ENCODE measurements at regions not wholly inside any gene's neighbourhood (a gene's known extent, or its start where the extent isn't known, plus 50 kb on each side); places are given as distances from the start of the nearest gene placed in this dataset.
A peak's percentile ranks its signal among the peaks of the same experiment; 100 is the strongest.
"Not testable (repeated sequence)": the region's sequence is repeated elsewhere in the genome, so short reads cannot be mapped to it uniquely, and the experiment has no call there.

GRCh38 chr7:3094701-3095445 lies 51.2 kb upstream of the CARD11 start:
- peak; percentile 65 for DNase-seq (ENCODE audit: low spot score)

- DNase-seq (ENCODE audit: low spot score): no peak
These were observed 54.1 kb upstream of the CARD11 start for GRCh38 chr7:3097734-3098133.

- DNase-seq (ENCODE audit: low spot score): no peak
These were observed 58.5 kb upstream of the CARD11 start for GRCh38 chr7:3102159-3102558.

GRCh38 chr7:3103614-3104398 lies 60.1 kb upstream of the CARD11 start:
- DNase-seq (ENCODE audit: low spot score): no peak

GRCh38 chr7:3105856-3106255 lies 62.2 kb upstream of the CARD11 start:
- DNase-seq (ENCODE audit: low spot score): no peak

GRCh38 chr7:3106361-3106826 lies 62.7 kb upstream of the CARD11 start:
- DNase-seq (ENCODE audit: low spot score): peak; percentile 18

- DNase-seq (ENCODE audit: low spot score): no peak
These were observed 63.6 kb upstream of the CARD11 start for GRCh38 chr7:3107228-3107763.

GRCh38 chr7:3107889-3108570 lies 64.4 kb upstream of the CARD11 start:
- no peak for DNase-seq (ENCODE audit: low spot score)

- no peak for DNase-seq (ENCODE audit: low spot score)
These were observed 65.7 kb upstream of the CARD11 start for GRCh38 chr7:3109311-3109915.

- DNase-seq (ENCODE audit: low spot score): peak; percentile 31
These were observed 68.9 kb upstream of the CARD11 start for GRCh38 chr7:3112479-3113134.

- DNase-seq (ENCODE audit: low spot score): no peak
These were observed 71.2 kb upstream of the CARD11 start for GRCh38 chr7:3114917-3115316.

GRCh38 chr7:3117081-3117480 lies 73.4 kb upstream of the CARD11 start:
- DNase-seq (ENCODE audit: low spot score): no peak

GRCh38 chr7:3117488-3118231 lies 74.0 kb upstream of the CARD11 start:
- DNase-seq (ENCODE audit: low spot score): peak; percentile 34

- DNase-seq (ENCODE audit: low spot score): not testable (repeated sequence)
These were observed 75.8 kb upstream of the CARD11 start for GRCh38 chr7:3119352-3119927.

- DNase-seq (ENCODE audit: low spot score): no peak
These were observed 76.3 kb upstream of the CARD11 start for GRCh38 chr7:3119963-3120362.

- DNase-seq (ENCODE audit: low spot score): peak; percentile 56
These were observed 76.8 kb upstream of the CARD11 start for GRCh38 chr7:3120513-3120912.

- no peak for DNase-seq (ENCODE audit: low spot score)
These were observed 85.3 kb upstream of the CARD11 start for GRCh38 chr7:3128857-3129490.

GRCh38 chr7:3133811-3134385 lies 90.2 kb upstream of the CARD11 start:
- no peak for DNase-seq (ENCODE audit: low spot score)

GRCh38 chr7:3134745-3135144 lies 91.1 kb upstream of the CARD11 start:
- no peak for DNase-seq (ENCODE audit: low spot score)

GRCh38 chr7:3135626-3136025 lies 92.0 kb upstream of the CARD11 start:
- DNase-seq (ENCODE audit: low spot score): no peak

All from CD4-positive, alpha-beta T cell treated with Interleukin-6 at 100 ng/mL for 8 hours (primary cell).